NCI-H1417 treated with DMSO at 0.1 percent for 48 hours (cell line): ENCODE measurements at regions not wholly inside any gene's neighbourhood (a gene's known extent, or its start where the extent isn't known, plus 50 kb on each side); places are given as distances from the start of the nearest gene placed in this dataset.

Source experiments
- DNase-seq: peaks from one replicate; lab custom pipeline; 2025; lab: John Stamatoyannopoulos, UW

- DNase-seq = no peak
Observed at GRCh38 chr16:80418517-80419355, 122.1 kb upstream of the DYNLRB2 start.

GRCh38 chr16:80417706-80418271 lies 123.0 kb upstream of the DYNLRB2 start:
- no peak for DNase-seq

GRCh38 chr16:80408014-80408413 lies 132.8 kb upstream of the DYNLRB2 start:
- DNase-seq = no peak

- no peak for DNase-seq
Observed at GRCh38 chr16:80407265-80407987, 133.4 kb upstream of the DYNLRB2 start.

- no peak for DNase-seq
Observed at GRCh38 chr16:80404847-80405246, 135.9 kb upstream of the DYNLRB2 start.

GRCh38 chr16:80403894-80404293 lies 136.9 kb upstream of the DYNLRB2 start:
- no peak for DNase-seq

- no peak for DNase-seq
Observed at GRCh38 chr16:80390871-80391489, 149.8 kb upstream of the DYNLRB2 start.

GRCh38 chr16:80390046-80390445 lies 150.7 kb upstream of the DYNLRB2 start:
- DNase-seq = no peak

- no peak for DNase-seq
Observed at GRCh38 chr16:80389338-80389737, 151.5 kb upstream of the DYNLRB2 start.

GRCh38 chr16:80387318-80387921 lies 153.4 kb upstream of the DYNLRB2 start:
- no peak for DNase-seq

GRCh38 chr16:80384862-80385261 lies 155.9 kb upstream of the DYNLRB2 start:
- no peak for DNase-seq

GRCh38 chr16:80380514-80380913 lies 160.3 kb upstream of the DYNLRB2 start:
- DNase-seq = no peak

- no peak for DNase-seq
Observed at GRCh38 chr16:80377096-80377956, 163.5 kb upstream of the DYNLRB2 start.

- DNase-seq = no peak
Observed at GRCh38 chr16:80375973-80376372, 164.8 kb upstream of the DYNLRB2 start.

- no peak for DNase-seq
Observed at GRCh38 chr16:80375513-80375912, 165.3 kb upstream of the DYNLRB2 start.

- DNase-seq = no peak
Observed at GRCh38 chr16:80372341-80372740, 168.5 kb upstream of the DYNLRB2 start.

- DNase-seq = no peak
Observed at GRCh38 chr16:80369138-80369958, 171.4 kb upstream of the DYNLRB2 start.

GRCh38 chr16:80367037-80367658 lies 173.6 kb upstream of the DYNLRB2 start:
- DNase-seq = no peak

- DNase-seq = no peak
Observed at GRCh38 chr16:80366023-80366422, 174.8 kb upstream of the DYNLRB2 start.

GRCh38 chr16:80362816-80363215 lies 178.0 kb upstream of the DYNLRB2 start:
- no peak for DNase-seq
